ENCODE measurements at regions not wholly inside any gene's neighbourhood (a gene's known extent, or its start where the extent isn't known, plus 50 kb on each side); places are given as distances from the start of the nearest gene placed in this dataset.

DNA sequence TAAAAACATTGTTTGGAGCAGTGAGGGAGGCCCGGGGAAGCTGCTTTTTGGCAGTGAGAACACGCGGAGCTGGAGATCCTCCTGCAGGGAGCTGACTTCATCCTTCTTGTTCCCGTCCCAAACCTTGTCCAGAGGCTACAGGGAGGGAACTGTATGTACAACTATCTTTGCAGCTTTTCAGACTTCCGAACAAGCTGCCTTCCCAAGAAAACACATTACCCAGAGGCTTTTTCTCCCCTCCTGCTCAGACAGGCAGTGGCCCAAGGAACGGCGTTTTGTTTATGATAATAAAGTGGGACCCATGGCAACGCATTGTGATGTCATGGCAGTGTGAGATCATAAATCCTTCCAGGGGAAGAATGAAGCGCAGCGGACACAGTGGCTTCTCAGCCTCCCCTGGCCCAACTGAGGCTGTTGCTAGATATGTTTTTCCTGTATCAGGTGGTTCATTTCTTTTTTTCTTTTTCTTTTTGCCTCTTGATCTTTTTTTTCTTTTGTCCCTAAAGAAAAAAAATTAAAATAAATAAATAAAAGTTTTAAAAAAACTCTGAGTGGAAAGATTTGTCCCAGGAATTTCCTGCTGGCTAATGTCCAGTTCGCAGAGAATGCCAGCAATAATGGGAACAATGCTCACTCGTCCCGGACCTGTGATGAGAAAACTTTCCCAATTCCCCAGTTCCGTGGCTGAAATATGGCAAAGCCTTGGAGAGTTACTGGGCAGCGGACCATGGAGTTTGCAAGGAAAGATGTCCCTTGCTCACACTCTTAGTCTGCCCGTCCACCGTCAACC, 103.4 kb upstream of the MAP1LC3B2 start:
- Mint-ChIP-seq H3K4me3 (no peak overlapping the region), H3K36me3 (ENCODE audit: low read depth) (no peaks in the 10 kb centered on the region), H3K27me3 (ENCODE audit: low read depth) (peaks cover 13% of the 10 kb centered on the region), H3K4me1 (ENCODE audit: low read depth) (no peaks in the 10 kb centered on the region), H3K9me3 (no peaks in the 10 kb centered on the region), H3K27ac (no peak overlapping the region)

DNA sequence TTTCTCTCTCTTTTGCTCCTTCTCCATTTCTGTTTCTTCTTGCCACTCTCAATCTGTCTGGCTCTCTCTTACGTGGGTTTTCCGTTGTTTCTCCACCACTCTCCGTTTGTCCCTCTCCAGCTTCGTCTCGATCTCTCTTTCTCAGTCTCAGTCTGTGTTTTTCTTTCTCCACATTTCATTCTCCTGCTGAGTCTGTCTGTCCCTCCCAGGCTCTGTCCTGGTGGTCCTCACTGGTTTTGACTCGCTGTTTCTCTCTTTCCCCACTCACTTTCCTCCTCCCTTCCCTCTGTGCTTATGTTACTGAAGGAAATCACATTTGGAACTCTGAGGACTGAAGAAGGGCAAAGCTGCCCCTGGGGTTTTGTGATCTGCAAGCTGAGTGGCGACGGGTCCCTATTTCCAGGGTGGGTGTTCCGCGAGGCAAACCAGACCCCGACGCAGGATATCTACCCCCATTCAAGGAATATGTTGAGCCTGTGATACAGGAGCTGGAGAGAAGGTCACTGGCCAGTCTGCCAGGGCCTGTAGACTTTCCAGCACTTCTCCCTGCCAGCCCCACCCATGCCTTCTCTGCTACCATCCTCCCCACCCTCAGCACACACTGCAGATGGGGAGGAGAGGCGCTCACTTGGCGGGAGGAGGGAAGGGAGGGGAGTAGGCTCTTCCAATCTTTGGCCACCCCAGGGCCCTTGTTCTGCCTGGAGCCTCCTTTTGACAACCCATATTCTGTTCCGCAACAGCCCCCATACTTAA, 102.7 kb upstream of the MAP1LC3B2 start:
- H3K4me1 Mint-ChIP-seq (ENCODE audit: low read depth): no peaks in the 10 kb centered on the region
- H3K27ac Mint-ChIP-seq: no peak overlapping the region
- no peaks in the 10 kb centered on the region for H3K9me3 Mint-ChIP-seq
- H3K4me3 Mint-ChIP-seq: no peak overlapping the region
- H3K27me3 Mint-ChIP-seq (ENCODE audit: low read depth): peaks cover 13% of the 10 kb centered on the region
- no peaks in the 10 kb centered on the region for H3K36me3 Mint-ChIP-seq (ENCODE audit: low read depth)

DNA sequence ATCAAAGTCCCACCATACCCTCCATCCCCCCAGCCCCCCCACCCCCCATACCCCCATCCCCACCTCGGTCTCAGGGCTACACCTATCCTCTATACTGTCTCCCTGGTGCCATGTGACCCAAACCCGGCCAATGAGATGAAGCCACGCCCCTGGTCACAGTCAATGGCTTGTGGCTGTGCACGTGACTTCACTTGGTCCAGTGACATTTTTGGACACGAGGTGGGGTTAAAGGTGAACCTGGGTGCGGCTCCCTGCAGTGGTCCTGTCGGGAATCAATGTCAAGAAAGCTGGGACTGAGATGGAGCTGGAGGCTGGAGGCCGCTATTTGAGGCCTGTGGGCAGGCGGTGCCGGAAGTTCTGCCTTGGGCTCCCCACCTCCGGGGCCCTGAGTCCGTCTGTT, 100.7 kb upstream of the MAP1LC3B2 start:
- peaks cover 20% of the 10 kb centered on the region for H3K27me3 Mint-ChIP-seq (ENCODE audit: low read depth)
- H3K36me3 Mint-ChIP-seq (ENCODE audit: low read depth): no peaks in the 10 kb centered on the region
- no peak overlapping the region for H3K27ac Mint-ChIP-seq
- H3K4me1 Mint-ChIP-seq (ENCODE audit: low read depth): no peaks in the 10 kb centered on the region
- H3K4me3 Mint-ChIP-seq: no peak overlapping the region
- H3K9me3 Mint-ChIP-seq: no peaks in the 10 kb centered on the region

DNA sequence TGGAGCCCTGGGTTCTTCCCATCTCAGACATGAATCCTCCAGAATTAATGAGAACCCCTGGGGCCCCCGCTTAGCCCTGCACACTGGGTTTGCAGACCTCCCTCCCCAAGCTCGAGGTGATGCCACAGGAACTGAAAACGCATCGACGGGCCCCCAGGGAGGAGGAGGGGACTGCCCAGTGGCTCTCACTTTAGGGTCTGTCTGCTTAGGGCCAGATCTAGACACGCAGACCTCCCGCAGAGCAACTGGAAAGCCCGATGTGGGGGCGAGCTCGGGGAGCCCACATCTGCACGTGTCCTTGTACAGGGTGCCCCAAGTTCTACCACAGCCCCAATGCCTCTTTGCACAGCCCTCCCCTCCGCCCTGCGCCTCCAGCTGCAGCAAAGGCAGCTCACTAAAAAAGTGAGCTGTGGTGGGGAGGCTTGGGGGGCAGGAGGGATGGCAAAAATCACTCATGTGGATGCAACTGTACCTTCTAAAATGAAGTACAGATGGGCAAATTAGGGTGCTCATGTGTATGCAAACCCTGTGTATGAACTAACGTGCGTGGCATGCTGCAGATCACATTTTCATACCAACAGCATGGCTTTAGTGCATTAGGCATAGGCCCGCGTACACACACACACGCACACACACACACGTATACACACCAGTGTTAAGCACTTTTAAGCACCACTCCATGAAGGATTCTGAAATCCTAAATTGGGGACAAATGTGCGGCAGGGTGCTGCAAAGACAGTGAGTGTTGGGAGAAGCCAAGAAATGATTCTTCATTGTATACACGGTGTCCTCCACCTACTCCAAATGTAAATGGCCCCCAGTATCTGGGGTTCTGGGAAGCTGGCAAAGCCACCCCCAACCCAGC, 99.9 kb upstream of the MAP1LC3B2 start:
- H3K4me1 Mint-ChIP-seq (ENCODE audit: low read depth): no peaks in the 10 kb centered on the region
- H3K9me3 Mint-ChIP-seq: no peaks in the 10 kb centered on the region
- no peaks in the 10 kb centered on the region for H3K36me3 Mint-ChIP-seq (ENCODE audit: low read depth)
- peaks cover 27% of the 10 kb centered on the region for H3K27me3 Mint-ChIP-seq (ENCODE audit: low read depth)
- no peak overlapping the region for H3K4me3 Mint-ChIP-seq
- no peak overlapping the region for H3K27ac Mint-ChIP-seq

DNA sequence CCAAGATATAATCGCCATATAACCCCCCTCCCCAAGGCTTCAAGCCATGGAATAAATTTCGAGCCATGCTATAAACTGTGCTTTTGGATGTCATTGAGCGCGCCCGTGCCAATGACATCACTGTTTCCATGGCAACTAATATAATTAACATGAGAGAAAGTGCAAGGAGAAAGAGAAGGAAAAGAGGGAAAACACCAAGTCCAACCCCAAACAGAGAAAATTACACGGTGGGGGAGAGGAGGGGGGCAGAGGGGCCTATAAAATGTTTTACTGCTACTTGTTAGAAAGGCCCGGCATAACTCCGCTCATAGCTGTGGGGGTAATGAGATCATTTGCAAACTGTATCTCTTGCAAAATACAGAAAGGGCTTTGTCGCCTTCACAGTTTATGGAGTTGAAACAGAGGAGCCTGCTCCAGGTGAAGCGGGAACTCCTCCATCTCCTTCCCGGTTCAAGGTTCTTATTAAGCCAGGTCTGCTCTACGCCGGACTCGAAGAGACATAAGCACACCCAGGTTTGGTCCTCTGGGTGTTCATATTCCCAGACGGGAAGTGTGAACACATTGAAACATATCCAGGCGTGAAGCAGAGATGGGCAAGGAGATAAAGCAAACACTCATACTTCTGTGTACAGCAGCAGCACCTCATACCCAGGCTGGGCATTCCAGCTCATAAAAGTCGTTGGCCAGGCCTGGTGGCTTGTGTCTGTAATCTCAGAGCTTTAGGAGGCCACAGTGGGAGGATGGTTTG, 99.1 kb upstream of the MAP1LC3B2 start:
- no peaks in the 10 kb centered on the region for H3K36me3 Mint-ChIP-seq (ENCODE audit: low read depth)
- no peak overlapping the region for H3K27ac Mint-ChIP-seq
- no peak overlapping the region for H3K4me3 Mint-ChIP-seq
- no peaks in the 10 kb centered on the region for H3K9me3 Mint-ChIP-seq
- no peaks in the 10 kb centered on the region for H3K4me1 Mint-ChIP-seq (ENCODE audit: low read depth)
- peaks cover 24% of the 10 kb centered on the region for H3K27me3 Mint-ChIP-seq (ENCODE audit: low read depth)

DNA sequence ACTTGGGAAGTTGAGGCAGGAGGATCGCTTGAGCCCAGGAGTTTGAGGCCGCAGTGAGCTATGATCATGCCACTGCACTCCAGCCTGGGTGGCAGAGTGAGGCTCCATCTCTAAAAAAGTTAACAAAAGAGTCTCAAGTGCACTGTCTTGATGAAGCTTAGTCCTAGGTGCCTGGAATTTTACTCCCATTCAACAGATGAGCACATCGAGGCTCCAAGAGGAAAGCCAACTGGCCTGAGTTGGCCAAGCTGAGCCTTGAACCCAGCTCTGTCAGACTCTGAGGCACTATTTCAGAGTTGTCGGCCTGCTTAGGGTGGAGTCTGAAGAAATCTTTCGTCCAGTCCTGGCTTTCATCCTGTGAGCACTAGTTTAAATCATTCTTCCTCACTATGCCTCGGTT, 98.1 kb upstream of the MAP1LC3B2 start:
- Mint-ChIP-seq H3K4me3 (no peak overlapping the region), H3K36me3 (ENCODE audit: low read depth) (no peaks in the 10 kb centered on the region), H3K9me3 (no peaks in the 10 kb centered on the region), H3K4me1 (ENCODE audit: low read depth) (no peaks in the 10 kb centered on the region), H3K27me3 (ENCODE audit: low read depth) (peaks cover 18% of the 10 kb centered on the region), H3K27ac (no peak overlapping the region)

DNA sequence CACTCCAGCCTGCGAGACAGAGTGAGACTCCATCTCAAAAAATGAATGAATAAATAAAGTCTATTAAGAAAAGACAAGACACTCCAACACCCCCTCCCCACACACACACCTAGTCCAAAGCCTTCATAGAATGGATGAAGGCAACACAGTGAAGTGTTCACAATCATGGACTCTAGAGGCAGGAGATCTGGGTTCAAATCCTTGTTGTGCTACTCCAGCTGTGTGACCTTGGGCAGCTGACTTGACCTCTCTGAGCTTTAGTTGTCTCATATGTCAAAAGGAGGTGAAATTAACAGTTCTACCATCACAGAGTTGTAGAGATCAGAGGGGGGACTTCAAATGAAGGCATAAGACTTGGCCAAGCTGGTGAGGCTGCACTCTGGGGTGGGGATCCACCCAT, 95.8 kb upstream of the MAP1LC3B2 start:
- Mint-ChIP-seq H3K27ac (no peak overlapping the region), H3K27me3 (ENCODE audit: low read depth) (peaks cover 14% of the 10 kb centered on the region), H3K9me3 (no peaks in the 10 kb centered on the region), H3K4me1 (ENCODE audit: low read depth) (no peaks in the 10 kb centered on the region), H3K36me3 (ENCODE audit: low read depth) (no peaks in the 10 kb centered on the region), H3K4me3 (no peak overlapping the region)

DNA sequence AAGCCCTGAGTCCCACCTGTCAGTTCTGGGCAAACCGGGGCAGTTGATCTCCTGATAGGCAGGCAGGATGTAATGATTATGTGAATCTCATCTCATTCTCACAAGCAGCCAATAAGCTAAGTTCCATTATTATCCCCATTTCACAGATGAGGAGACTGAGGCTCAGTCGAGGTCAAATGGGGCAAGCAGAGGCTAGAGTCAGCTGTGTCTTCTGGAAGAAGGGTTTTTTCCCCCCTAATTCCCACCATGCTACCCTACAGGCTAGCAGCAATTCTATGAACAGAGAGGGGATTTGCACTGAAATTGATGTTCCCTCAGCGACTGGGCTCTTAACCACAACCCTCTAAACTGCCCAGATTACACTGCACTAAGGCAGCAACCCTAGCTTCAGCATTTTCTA, 93.8 kb upstream of the MAP1LC3B2 start:
- Mint-ChIP-seq H3K27me3 (ENCODE audit: low read depth) (peaks cover 19% of the 10 kb centered on the region), H3K9me3 (no peaks in the 10 kb centered on the region), H3K4me1 (ENCODE audit: low read depth) (no peaks in the 10 kb centered on the region), H3K36me3 (ENCODE audit: low read depth) (no peaks in the 10 kb centered on the region), H3K27ac (no peak overlapping the region), H3K4me3 (no peak overlapping the region)

DNA sequence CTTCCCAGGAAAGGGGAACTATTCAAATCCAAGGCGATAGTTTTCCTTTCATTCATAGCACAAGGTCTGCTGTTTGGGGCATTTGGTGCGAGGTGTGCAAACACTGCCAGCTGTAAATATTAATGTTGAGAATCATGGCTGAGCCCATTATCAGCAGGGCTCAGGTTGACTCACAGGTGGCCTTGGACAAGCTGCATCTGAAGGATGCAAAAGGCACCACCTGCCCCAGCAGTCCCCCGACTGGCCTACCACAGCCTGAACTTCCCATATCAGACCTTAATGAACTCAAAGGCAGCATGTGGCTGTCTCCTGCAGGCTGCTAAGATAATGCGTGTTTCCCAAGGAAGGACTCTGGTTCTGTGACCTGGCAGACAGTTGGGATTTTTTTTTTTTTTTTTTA, 93.3 kb upstream of the MAP1LC3B2 start:
- Mint-ChIP-seq H3K36me3 (ENCODE audit: low read depth) (no peaks in the 10 kb centered on the region), H3K4me3 (no peak overlapping the region), H3K27ac (no peak overlapping the region), H3K9me3 (no peaks in the 10 kb centered on the region), H3K4me1 (ENCODE audit: low read depth) (no peaks in the 10 kb centered on the region), H3K27me3 (ENCODE audit: low read depth) (peaks cover 19% of the 10 kb centered on the region)

DNA sequence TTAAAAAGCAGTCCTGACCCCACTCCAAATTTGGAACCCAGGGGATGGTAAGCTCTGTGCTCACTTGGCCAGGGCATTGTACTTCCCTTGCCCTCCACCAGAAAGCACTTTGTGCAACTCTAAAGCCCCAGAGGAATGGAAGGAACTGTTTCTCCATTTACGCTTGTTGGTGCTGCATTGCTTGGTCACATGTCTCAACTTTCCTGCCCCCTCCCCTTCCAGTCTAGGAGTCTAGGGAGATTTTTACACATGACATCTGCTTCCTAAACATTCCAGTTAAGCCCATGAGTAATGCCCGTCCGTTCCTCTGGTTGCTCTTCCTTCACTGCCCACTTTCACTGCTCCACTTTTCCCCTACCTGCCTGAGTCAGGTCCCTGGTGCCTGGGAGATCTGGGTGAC, 92.6 kb upstream of the MAP1LC3B2 start:
- no peak overlapping the region for H3K27ac Mint-ChIP-seq
- H3K27me3 Mint-ChIP-seq (ENCODE audit: low read depth): peaks cover 19% of the 10 kb centered on the region
- no peak overlapping the region for H3K4me3 Mint-ChIP-seq
- no peaks in the 10 kb centered on the region for H3K36me3 Mint-ChIP-seq (ENCODE audit: low read depth)
- H3K4me1 Mint-ChIP-seq (ENCODE audit: low read depth): no peaks in the 10 kb centered on the region
- no peaks in the 10 kb centered on the region for H3K9me3 Mint-ChIP-seq

DNA sequence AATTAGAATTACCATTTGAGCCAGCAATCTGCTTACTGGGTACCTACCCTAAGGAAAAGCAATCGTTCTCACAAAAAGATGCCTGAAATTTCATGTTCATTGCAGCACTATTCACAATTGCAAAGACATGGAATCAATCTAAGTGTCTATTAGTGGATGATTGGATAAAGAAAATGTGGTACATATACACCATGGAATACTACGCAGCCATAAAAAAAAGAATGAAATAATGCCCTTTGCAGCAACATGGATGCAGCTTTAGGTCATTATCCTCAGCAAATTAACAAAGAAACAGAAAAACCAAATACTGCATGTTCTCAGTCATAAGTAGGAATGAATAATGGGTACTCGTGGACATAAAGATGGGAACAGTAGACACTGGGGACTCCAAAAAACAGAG, 89.8 kb upstream of the MAP1LC3B2 start:
- peaks cover 5% of the 10 kb centered on the region for H3K27me3 Mint-ChIP-seq (ENCODE audit: low read depth)
- H3K4me1 Mint-ChIP-seq (ENCODE audit: low read depth): peaks cover 3% of the 10 kb centered on the region
- H3K4me3 Mint-ChIP-seq: no peak overlapping the region
- H3K27ac Mint-ChIP-seq: no peak overlapping the region
- no peaks in the 10 kb centered on the region for H3K9me3 Mint-ChIP-seq
- no peaks in the 10 kb centered on the region for H3K36me3 Mint-ChIP-seq (ENCODE audit: low read depth)

DNA sequence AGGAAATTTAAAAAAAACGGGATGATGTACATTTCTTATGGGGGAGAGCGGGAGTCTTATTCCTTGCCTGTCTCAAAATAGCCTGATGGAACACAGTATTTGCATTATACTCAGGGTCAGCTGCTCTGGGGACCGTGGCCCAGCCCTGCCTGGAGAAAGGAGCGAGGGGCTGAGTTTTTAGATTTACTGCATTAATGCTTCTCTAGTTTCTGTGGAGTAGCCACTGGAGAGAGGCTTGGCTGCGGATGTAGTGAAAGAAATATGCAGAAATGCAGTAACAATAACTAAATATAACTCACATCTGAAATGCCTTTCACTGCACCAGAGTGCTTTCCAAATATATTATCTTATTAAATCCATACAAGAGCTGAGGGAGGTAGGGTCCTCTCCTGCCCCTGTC, 87.6 kb upstream of the MAP1LC3B2 start:
- Mint-ChIP-seq H3K4me1 (ENCODE audit: low read depth) (peaks cover 3% of the 10 kb centered on the region), H3K27me3 (ENCODE audit: low read depth) (peaks cover 5% of the 10 kb centered on the region), H3K4me3 (no peak overlapping the region), H3K36me3 (ENCODE audit: low read depth) (no peaks in the 10 kb centered on the region), H3K27ac (no peak overlapping the region), H3K9me3 (peaks cover 9% of the 10 kb centered on the region)

DNA sequence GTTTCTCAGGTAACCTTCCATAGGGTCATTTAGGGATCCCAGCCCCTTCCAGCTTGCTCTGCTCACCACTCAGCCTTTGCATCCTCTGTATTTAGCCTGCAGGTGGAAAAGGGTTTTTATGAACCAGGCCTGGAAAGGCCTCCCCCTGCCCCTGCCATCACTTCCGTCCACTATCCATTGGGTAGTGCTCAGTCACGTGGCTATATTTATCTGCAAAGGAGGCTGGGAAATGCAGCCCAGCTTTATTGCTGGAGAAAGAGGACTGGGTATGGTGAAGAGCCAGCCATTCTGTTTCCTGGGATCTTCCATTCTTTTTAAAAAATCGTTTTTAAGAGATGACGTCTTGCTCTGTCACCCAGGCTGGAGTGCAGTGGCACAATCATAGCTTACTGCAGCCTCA, 87.0 kb upstream of the MAP1LC3B2 start:
- Mint-ChIP-seq H3K36me3 (ENCODE audit: low read depth) (no peaks in the 10 kb centered on the region), H3K27ac (no peak overlapping the region), H3K4me1 (ENCODE audit: low read depth) (peaks cover 3% of the 10 kb centered on the region)

DNA sequence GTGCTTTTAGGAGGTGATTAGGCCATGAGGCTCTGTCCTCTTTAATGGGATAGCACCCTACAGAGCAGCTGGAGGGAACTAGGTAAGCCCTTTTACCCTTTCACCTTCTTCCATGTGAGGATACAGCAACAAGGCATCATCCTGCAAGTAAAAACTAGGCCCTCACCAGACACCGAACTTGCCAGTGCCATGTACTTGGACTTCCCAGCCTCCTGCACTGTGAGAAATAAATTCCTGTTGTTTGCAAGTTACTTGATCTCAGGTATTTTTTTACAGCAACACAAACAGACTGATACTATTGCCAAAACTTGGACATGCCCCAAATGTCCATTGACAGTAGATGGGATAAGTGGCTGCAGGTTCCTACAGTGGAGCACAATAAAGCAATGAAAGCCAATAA, 85.8 kb upstream of the MAP1LC3B2 start:
- Mint-ChIP-seq H3K9me3 (peaks cover 18% of the 10 kb centered on the region), H3K4me1 (ENCODE audit: low read depth) (peaks cover 3% of the 10 kb centered on the region), H3K4me3 (no peak overlapping the region), H3K27me3 (ENCODE audit: low read depth) (peaks cover 5% of the 10 kb centered on the region), H3K27ac (no peak overlapping the region), H3K36me3 (ENCODE audit: low read depth) (no peaks in the 10 kb centered on the region)

More for the DNA sequence above, 87.0 kb upstream of the MAP1LC3B2 start:
- H3K27me3 Mint-ChIP-seq (ENCODE audit: low read depth): peaks cover 5% of the 10 kb centered on the region
- peaks cover 11% of the 10 kb centered on the region for H3K9me3 Mint-ChIP-seq
- no peak overlapping the region for H3K4me3 Mint-ChIP-seq

All from T-helper 1 cell treated with Interleukin-12 subunit alpha and Interleukin-12 subunit beta and Interleukin-4 antibody, amounts not matched to agents 30 μg/mL and 1 μg/mL, for 36 hours (primary cell).